PC-3 (cell line): ENCODE measurements at regions not wholly inside any gene's neighbourhood (a gene's known extent, or its start where the extent isn't known, plus 50 kb on each side); places are given as distances from the start of the nearest gene placed in this dataset.

Source experiments
- CTCF ChIP-seq: fragments of 300-600 bp; sonication (generic); conservative IDR thresholded peaks from 2 replicates; pipeline ENCODE4 v1.5.1; 2017; ENCODE audit warnings: antibody characterized with exemption, low read depth, mild to moderate bottlenecking, low read length
- EZH2 ChIP-seq: fragments of 300-600 bp; sonication (generic); IDR thresholded peaks from one replicate; pipeline ENCODE4 v1.6.1; 2017; ENCODE audit warnings: antibody characterized with exemption, mild to moderate bottlenecking, low read length; ENCODE audit not compliant: unreplicated experiment
- EZH2phosphoT487 ChIP-seq: fragments of 300-600 bp; sonication (generic); IDR thresholded peaks from 2 replicates; pipeline ENCODE4 v1.6.1; 2018; ENCODE audit warnings: mild to moderate bottlenecking, antibody characterized with exemption, low read length, borderline replicate concordance

- no peak for TF ChIP-seq CTCF
- TF ChIP-seq EZH2 = no peak
- TF ChIP-seq EZH2phosphoT487 = no peak
Measured at GRCh38 chr2:138415985-138416384, 85.6 kb upstream of the SPOPL start.
